ENCODE measurements at regions not wholly inside any gene's neighbourhood (a gene's known extent, or its start where the extent isn't known, plus 50 kb on each side); places are given as distances from the start of the nearest gene placed in this dataset.

GRCh38 chr9:109907400-109907799 lies 127.4 kb downstream of the PALM2AKAP2 start:
- TF ChIP-seq CTCF (IDR thresholded peaks at IDR 0.05): no peak
- no peak for TF ChIP-seq POLR2AphosphoS5 (IDR thresholded peaks at IDR 0.05)
- TF ChIP-seq POLR2A (IDR thresholded peaks at IDR 0.05): no peak
